ENCODE measurements at regions not wholly inside any gene's neighbourhood (a gene's known extent, or its start where the extent isn't known, plus 50 kb on each side); places are given as distances from the start of the nearest gene placed in this dataset.
"Not testable (repeated sequence)": the region's sequence is repeated elsewhere in the genome, so short reads cannot be mapped to it uniquely, and the experiment has no call there.

- H3K27me3 ChIP-seq = no peaks in the 10 kb centered on the region
- H3K4me3 ChIP-seq = no peak overlapping the region
- no peak for ATAC-seq
- TF ChIP-seq POLR2AphosphoS5 (IDR thresholded peaks at IDR 0.05) (no peak), CTCF (IDR thresholded peaks at IDR 0.05) (no peak), POLR2A (IDR thresholded peaks at IDR 0.05) (no peak), EP300 (IDR thresholded peaks at IDR 0.05) (no peak)
- 80 to 86% methylated on average over 2 of the region's 2 CpGs for WGBS, 2 donors (ENCODE audit: low coverage in 1 of 2)
- no peaks in the 10 kb centered on the region for H3K9me3 ChIP-seq
- H3K4me1 ChIP-seq = no peaks in the 10 kb centered on the region
- H3K36me3 ChIP-seq = no peaks in the 10 kb centered on the region
- H3K27ac ChIP-seq = no peak overlapping the region
Observed at GRCh38 chr3:163362151-163362550, 1716.1 kb downstream of the SI start.

DNA sequence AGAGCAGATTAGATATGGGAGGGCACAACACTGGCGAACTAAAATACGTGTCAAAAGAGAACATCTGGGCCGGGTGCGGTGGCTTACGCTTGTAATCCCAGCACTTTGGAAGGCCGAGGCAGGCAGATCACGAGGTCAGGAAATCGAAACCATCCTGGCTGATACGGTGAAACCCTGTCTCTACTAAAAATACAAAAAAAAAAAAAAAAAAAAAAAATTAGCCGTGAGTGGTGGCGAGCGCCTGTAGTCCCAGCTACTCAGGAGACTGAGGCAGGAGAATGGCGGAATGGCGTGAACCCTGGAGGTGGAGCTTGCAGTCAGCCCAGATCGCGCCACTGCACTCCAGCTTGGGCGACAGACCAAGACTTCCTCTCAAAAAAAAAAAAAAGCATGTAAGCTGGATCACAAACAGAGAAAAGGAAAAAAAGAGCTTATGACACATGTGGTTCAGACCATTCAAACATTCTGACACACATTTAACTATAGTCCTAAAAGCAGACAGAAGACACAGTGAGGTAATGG is 1716.9 kb downstream of the SI start:
- not testable (repeated sequence) for H3K9me3 ChIP-seq, H3K4me3 ChIP-seq, H3K36me3 ChIP-seq, H3K27ac ChIP-seq, H3K4me1 ChIP-seq, ATAC-seq, H3K27me3 ChIP-seq
- 86 to 92% methylated on average over 10 to 11 of the region's 17 CpGs for WGBS, 2 donors (ENCODE audit: low coverage in 1 of 2)

GRCh38 chr3:163347944-163348343 is 1730.4 kb downstream of the SI start:
- 63 to 64% methylated on average over 3 of the region's 3 CpGs for WGBS, 2 donors (ENCODE audit: low coverage in 1 of 2)
- no peaks in the 10 kb centered on the region for H3K9me3 ChIP-seq
- H3K27me3 ChIP-seq = no peaks in the 10 kb centered on the region
- no peak overlapping the region for H3K27ac ChIP-seq
- TF ChIP-seq POLR2A (IDR thresholded peaks at IDR 0.05) (no peak), POLR2AphosphoS5 (IDR thresholded peaks at IDR 0.05) (no peak), CTCF (IDR thresholded peaks at IDR 0.05) (no peak), EP300 (IDR thresholded peaks at IDR 0.05) (no peak)
- H3K4me1 ChIP-seq = no peaks in the 10 kb centered on the region
- no peak for ATAC-seq
- H3K36me3 ChIP-seq = no peaks in the 10 kb centered on the region
- no peak overlapping the region for H3K4me3 ChIP-seq

- Histone ChIP-seq H3K9me3 (no peaks in the 10 kb centered on the region), H3K4me3 (no peak overlapping the region), H3K27me3 (no peaks in the 10 kb centered on the region), H3K27ac (no peak overlapping the region), H3K36me3 (no peaks in the 10 kb centered on the region), H3K4me1 (no peaks in the 10 kb centered on the region)
- no peak for ATAC-seq
- no CpG with 5 or more reads among the region's 1 CpG for WGBS, 2 donors (ENCODE audit: low coverage in 1 of 2)
- TF ChIP-seq EP300 (IDR thresholded peaks at IDR 0.05) (no peak), POLR2A (IDR thresholded peaks at IDR 0.05) (no peak), POLR2AphosphoS5 (IDR thresholded peaks at IDR 0.05) (no peak), CTCF (IDR thresholded peaks at IDR 0.05) (no peak)
Observed at GRCh38 chr3:163335429-163335828, 1742.9 kb downstream of the SI start.

- H3K4me1 ChIP-seq = no peaks in the 10 kb centered on the region
- no peak overlapping the region for H3K27ac ChIP-seq
- H3K9me3 ChIP-seq = peaks cover 0 to 9% (median 0%) of the 10 kb centered on the region in 3 donors
- no peaks in the 10 kb centered on the region for H3K27me3 ChIP-seq
- no peak overlapping the region for H3K4me3 ChIP-seq
- no peaks in the 10 kb centered on the region for H3K36me3 ChIP-seq
- WGBS, 2 donors (ENCODE audit: low coverage in 1 of 2) = 75 to 100% methylated on average over 1 to 6 of the region's 7 CpGs
- TF ChIP-seq EP300 (IDR thresholded peaks at IDR 0.05) (no peak), POLR2AphosphoS5 (IDR thresholded peaks at IDR 0.05) (no peak), CTCF (IDR thresholded peaks at IDR 0.05) (no peak), POLR2A (IDR thresholded peaks at IDR 0.05) (no peak)
- ATAC-seq = no peak
Observed at GRCh38 chr3:163328680-163329079, 1749.6 kb downstream of the SI start.

All from gastroesophageal sphincter (tissue), 4 donors.